GM19324 (cell line): ENCODE measurements at regions not wholly inside any gene's neighbourhood (a gene's known extent, or its start where the extent isn't known, plus 50 kb on each side); places are given as distances from the start of the nearest gene placed in this dataset.
"Not testable (repeated sequence)": the region's sequence is repeated elsewhere in the genome, so short reads cannot be mapped to it uniquely, and the experiment has no call there.

ENCODE experiments used
- ATAC-seq: cut with Tn5 transposase; IDR thresholded peaks from one replicate; pipeline ENCODE4 v1.9.1; 2021; ENCODE audit warnings: mild to moderate bottlenecking, moderate library complexity; ENCODE audit not compliant: unreplicated experiment, low FRiP score

GRCh38 chr10:29882766-29883165 is 176.6 kb downstream of the JCAD start:
- ATAC-seq = no peak

- no peak for ATAC-seq
Measured at GRCh38 chr10:29881811-29882210, 177.6 kb downstream of the JCAD start.

- ATAC-seq = no peak
Measured at GRCh38 chr10:29881336-29881771, 178.0 kb downstream of the JCAD start.

- no peak for ATAC-seq
Measured at GRCh38 chr10:29880856-29881255, 178.5 kb downstream of the JCAD start.

GRCh38 chr10:29879862-29880261 is 179.5 kb downstream of the JCAD start:
- ATAC-seq = no peak

- no peak for ATAC-seq
Measured at GRCh38 chr10:29878492-29878891, 180.9 kb downstream of the JCAD start.

GRCh38 chr10:29877793-29878491 is 181.4 kb downstream of the JCAD start:
- ATAC-seq = no peak

- ATAC-seq = no peak
Measured at GRCh38 chr10:29876008-29876555, 183.3 kb downstream of the JCAD start.

GRCh38 chr10:29874606-29875269 is 184.6 kb downstream of the JCAD start:
- no peak for ATAC-seq

GRCh38 chr10:29873941-29874484 is 185.4 kb downstream of the JCAD start:
- no peak for ATAC-seq

- ATAC-seq = no peak
Measured at GRCh38 chr10:29870522-29871044, 188.8 kb downstream of the JCAD start.

- no peak for ATAC-seq
Measured at GRCh38 chr10:29869593-29869992, 189.8 kb downstream of the JCAD start.

- ATAC-seq = no peak
Measured at GRCh38 chr10:29866356-29866755, 193.0 kb downstream of the JCAD start.

- ATAC-seq = no peak
Measured at GRCh38 chr10:29865700-29866355, 193.6 kb downstream of the JCAD start.

- no peak for ATAC-seq
Measured at GRCh38 chr10:29862923-29863614, 196.3 kb downstream of the JCAD start.

- ATAC-seq = no peak
Measured at GRCh38 chr10:29861811-29862505, 197.4 kb downstream of the JCAD start.

- not testable (repeated sequence) for ATAC-seq
Measured at GRCh38 chr10:29861231-29861630, 198.2 kb downstream of the JCAD start.

- ATAC-seq = no peak
Measured at GRCh38 chr10:29860166-29860565, 199.2 kb downstream of the JCAD start.

GRCh38 chr10:29859521-29860130 is 199.8 kb downstream of the JCAD start:
- no peak for ATAC-seq
